Gastroesophageal sphincter (tissue), 3 donors: ENCODE measurements at regions not wholly inside any gene's neighbourhood (a gene's known extent, or its start where the extent isn't known, plus 50 kb on each side); places are given as distances from the start of the nearest gene placed in this dataset.

Experiments
- POLR2A ChIP-seq, 2 donors: fragments of 450-650 bp; IDR thresholded peaks; one replicate each; pipeline ENCODE4 v1.6.1; 2017; ENCODE audit warnings: antibody characterized with exemption in 2 of 2, mild to moderate bottlenecking in 2 of 2, moderate library complexity in 1 of 2
- POLR2AphosphoS5 ChIP-seq: sonication (generic); formaldehyde crosslinking; IDR thresholded peaks from one replicate; pipeline ENCODE4 v1.6.1; 2017; ENCODE audit warnings: antibody characterized with exemption
- TF ChIP-seq, protein P1 (sequence below), 4 experiments: fragments of 200-600 bp in 2 of 4; fragments of 450-650 bp in 2 of 4; sonication (generic) in 1 of 4; IDR thresholded peaks; one replicate each; pipeline ENCODE4 v1.5.1; 2017 to 2019; ENCODE audit warnings: antibody characterized with exemption in 4 of 4, mild to moderate bottlenecking in 2 of 4, moderate library complexity in 2 of 4

DNA sequence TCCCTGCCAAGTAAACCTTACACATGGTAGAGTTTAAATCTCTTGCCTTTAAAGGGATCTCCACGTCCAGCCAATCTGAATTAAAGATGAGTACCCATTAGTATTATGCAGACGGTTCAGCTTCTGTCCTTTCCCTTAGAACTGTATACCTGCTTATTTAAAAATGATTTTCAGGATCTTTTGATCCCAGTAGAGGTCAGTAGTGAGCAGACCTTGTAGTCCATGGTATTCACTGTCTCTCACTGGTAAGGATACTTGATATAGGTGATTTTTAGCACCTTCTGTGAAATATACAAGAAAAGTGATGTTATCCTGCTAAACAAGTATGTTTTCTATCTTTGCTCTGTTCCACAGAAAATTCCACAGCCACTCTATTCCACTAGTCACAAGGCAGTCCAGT lies 1211.6 kb upstream of the ADGRL4 start:
- TF ChIP-seq, protein P1, sequence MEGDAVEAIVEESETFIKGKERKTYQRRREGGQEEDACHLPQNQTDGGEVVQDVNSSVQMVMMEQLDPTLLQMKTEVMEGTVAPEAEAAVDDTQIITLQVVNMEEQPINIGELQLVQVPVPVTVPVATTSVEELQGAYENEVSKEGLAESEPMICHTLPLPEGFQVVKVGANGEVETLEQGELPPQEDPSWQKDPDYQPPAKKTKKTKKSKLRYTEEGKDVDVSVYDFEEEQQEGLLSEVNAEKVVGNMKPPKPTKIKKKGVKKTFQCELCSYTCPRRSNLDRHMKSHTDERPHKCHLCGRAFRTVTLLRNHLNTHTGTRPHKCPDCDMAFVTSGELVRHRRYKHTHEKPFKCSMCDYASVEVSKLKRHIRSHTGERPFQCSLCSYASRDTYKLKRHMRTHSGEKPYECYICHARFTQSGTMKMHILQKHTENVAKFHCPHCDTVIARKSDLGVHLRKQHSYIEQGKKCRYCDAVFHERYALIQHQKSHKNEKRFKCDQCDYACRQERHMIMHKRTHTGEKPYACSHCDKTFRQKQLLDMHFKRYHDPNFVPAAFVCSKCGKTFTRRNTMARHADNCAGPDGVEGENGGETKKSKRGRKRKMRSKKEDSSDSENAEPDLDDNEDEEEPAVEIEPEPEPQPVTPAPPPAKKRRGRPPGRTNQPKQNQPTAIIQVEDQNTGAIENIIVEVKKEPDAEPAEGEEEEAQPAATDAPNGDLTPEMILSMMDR (IDR thresholded peaks at IDR 0.05): peak in 2 of 4 experiments; percentile 31 to 42
- TF ChIP-seq POLR2A (IDR thresholded peaks at IDR 0.05): no peak
- TF ChIP-seq POLR2AphosphoS5: no peak
